SJCRH30 (cell line): ENCODE measurements at regions not wholly inside any gene's neighbourhood (a gene's known extent, or its start where the extent isn't known, plus 50 kb on each side); places are given as distances from the start of the nearest gene placed in this dataset.

Experiments used
- DNase-seq, 2 experiments: peaks; one replicate each; pipeline ENCODE4 v3.0.0-alpha.2; 2015 to 2020
- H3K27ac ChIP-seq: fragments of 250-450 bp; sonication (Bioruptor Pico); 2 replicates; pipeline ENCODE4 v1.5.1; 2020; ENCODE audit warnings: mild to moderate bottlenecking, moderate library complexity
- H3K27me3 ChIP-seq: fragments of 250-450 bp; sonication (Bioruptor Pico); 2 replicates; pipeline ENCODE4 v1.5.1; 2020; ENCODE audit warnings: mild to moderate bottlenecking, moderate library complexity
- H3K36me3 ChIP-seq: fragments of 250-450 bp; sonication (Bioruptor Pico); 2 replicates; pipeline ENCODE4 v1.5.1; 2020; ENCODE audit warnings: mild to moderate bottlenecking, moderate library complexity
- H3K4me1 ChIP-seq: fragments of 250-450 bp; sonication (Bioruptor Pico); 2 replicates; pipeline ENCODE4 v1.5.1; 2020; ENCODE audit warnings: mild to moderate bottlenecking, moderate library complexity
- H3K4me3 ChIP-seq: fragments of 250-450 bp; sonication (Bioruptor Pico); 2 replicates; pipeline ENCODE4 v1.5.1; 2020; ENCODE audit warnings: mild to moderate bottlenecking, moderate library complexity
- H3K9me3 ChIP-seq: fragments of 250-450 bp; sonication (Bioruptor Pico); replicated peaks from 2 replicates; pipeline ENCODE4 v1.5.1; 2020; ENCODE audit warnings: mild to moderate bottlenecking, moderate library complexity

- Histone ChIP-seq H3K27ac (no peak overlapping the region), H3K4me1 (no peaks in the 10 kb centered on the region), H3K36me3 (no peaks in the 10 kb centered on the region), H3K9me3 (no peaks in the 10 kb centered on the region), H3K4me3 (no peak overlapping the region), H3K27me3 (no peaks in the 10 kb centered on the region; the same call in 1 of the 2 replicates)
- no peak for DNase-seq
Measured at GRCh38 chr5:68011259-68011760, 204.2 kb upstream of the PIK3R1 start.

- no peak overlapping the region for H3K4me3 ChIP-seq
- no peaks in the 10 kb centered on the region for H3K9me3 ChIP-seq
- DNase-seq: no peak
- H3K27me3 ChIP-seq: no peaks in the 10 kb centered on the region; the same call in 1 of the 2 replicates
- H3K27ac ChIP-seq: no peak overlapping the region
- H3K4me1 ChIP-seq: no peaks in the 10 kb centered on the region
- H3K36me3 ChIP-seq: no peaks in the 10 kb centered on the region
Measured at GRCh38 chr5:68010740-68011139, 204.8 kb upstream of the PIK3R1 start.

- peak in 1 of 2 experiments; percentile 9 for DNase-seq
- H3K27me3 ChIP-seq: no peaks in the 10 kb centered on the region; the same call in 1 of the 2 replicates
- no peaks in the 10 kb centered on the region for H3K4me1 ChIP-seq
- no peak overlapping the region for H3K27ac ChIP-seq
- no peaks in the 10 kb centered on the region for H3K36me3 ChIP-seq
- no peaks in the 10 kb centered on the region for H3K9me3 ChIP-seq
- no peak overlapping the region for H3K4me3 ChIP-seq
Measured at GRCh38 chr5:68007451-68007850, 208.1 kb upstream of the PIK3R1 start.

GRCh38 chr5:68002836-68003235, 212.7 kb upstream of the PIK3R1 start:
- Histone ChIP-seq H3K27ac (no peak overlapping the region), H3K4me1 (no peaks in the 10 kb centered on the region), H3K36me3 (no peaks in the 10 kb centered on the region), H3K4me3 (no peak overlapping the region), H3K27me3 (no peaks in the 10 kb centered on the region), H3K9me3 (no peaks in the 10 kb centered on the region)
- DNase-seq: no peak

GRCh38 chr5:68000805-68001204, 214.8 kb upstream of the PIK3R1 start:
- Histone ChIP-seq H3K9me3 (no peaks in the 10 kb centered on the region), H3K4me1 (no peaks in the 10 kb centered on the region), H3K27ac (no peak overlapping the region), H3K27me3 (no peaks in the 10 kb centered on the region), H3K36me3 (no peaks in the 10 kb centered on the region), H3K4me3 (no peak overlapping the region)
- DNase-seq: no peak

GRCh38 chr5:67999391-67999790, 216.2 kb upstream of the PIK3R1 start:
- no peak for DNase-seq
- H3K4me3 ChIP-seq: no peak overlapping the region

GRCh38 chr5:67998709-67999261, 216.8 kb upstream of the PIK3R1 start:
- no peaks in the 10 kb centered on the region for H3K9me3 ChIP-seq
- no peaks in the 10 kb centered on the region for H3K4me1 ChIP-seq
- H3K36me3 ChIP-seq: no peaks in the 10 kb centered on the region
- no peak overlapping the region for H3K4me3 ChIP-seq
- DNase-seq: no peak
- no peak overlapping the region for H3K27ac ChIP-seq
- H3K27me3 ChIP-seq: no peaks in the 10 kb centered on the region

More at GRCh38 chr5:67999391-67999790, 216.2 kb upstream of the PIK3R1 start:
- Histone ChIP-seq H3K27ac (no peak overlapping the region), H3K36me3 (no peaks in the 10 kb centered on the region), H3K4me1 (no peaks in the 10 kb centered on the region), H3K27me3 (no peaks in the 10 kb centered on the region), H3K9me3 (no peaks in the 10 kb centered on the region)

GRCh38 chr5:67997892-67998457, 217.6 kb upstream of the PIK3R1 start:
- Histone ChIP-seq H3K27me3 (no peaks in the 10 kb centered on the region), H3K36me3 (no peaks in the 10 kb centered on the region), H3K4me3 (no peak overlapping the region), H3K9me3 (no peaks in the 10 kb centered on the region), H3K27ac (no peak overlapping the region), H3K4me1 (no peaks in the 10 kb centered on the region)
- DNase-seq: no peak

- H3K36me3 ChIP-seq: no peaks in the 10 kb centered on the region
- no peak overlapping the region for H3K27ac ChIP-seq
- H3K4me1 ChIP-seq: no peaks in the 10 kb centered on the region
- H3K4me3 ChIP-seq: no peak overlapping the region
- DNase-seq: no peak
- no peaks in the 10 kb centered on the region for H3K9me3 ChIP-seq
- H3K27me3 ChIP-seq: no peaks in the 10 kb centered on the region
Measured at GRCh38 chr5:67997148-67997547, 218.4 kb upstream of the PIK3R1 start.

- Histone ChIP-seq H3K27me3 (no peaks in the 10 kb centered on the region), H3K36me3 (no peaks in the 10 kb centered on the region), H3K9me3 (no peaks in the 10 kb centered on the region), H3K27ac (no peak overlapping the region), H3K4me3 (no peak overlapping the region), H3K4me1 (no peaks in the 10 kb centered on the region)
- DNase-seq: no peak
Measured at GRCh38 chr5:67996596-67996995, 219.0 kb upstream of the PIK3R1 start.

GRCh38 chr5:67992923-67993322, 222.6 kb upstream of the PIK3R1 start:
- Histone ChIP-seq H3K27me3 (no peaks in the 10 kb centered on the region), H3K9me3 (no peaks in the 10 kb centered on the region), H3K27ac (no peak overlapping the region), H3K36me3 (no peaks in the 10 kb centered on the region), H3K4me3 (no peak overlapping the region), H3K4me1 (no peaks in the 10 kb centered on the region)
- DNase-seq: no peak

- H3K27me3 ChIP-seq: no peaks in the 10 kb centered on the region
- H3K27ac ChIP-seq: no peak overlapping the region
- H3K4me3 ChIP-seq: no peak overlapping the region
- no peaks in the 10 kb centered on the region for H3K36me3 ChIP-seq
- no peak for DNase-seq
- H3K4me1 ChIP-seq: no peaks in the 10 kb centered on the region
- no peaks in the 10 kb centered on the region for H3K9me3 ChIP-seq
Measured at GRCh38 chr5:67989456-67989855, 226.1 kb upstream of the PIK3R1 start.

GRCh38 chr5:67986761-67987160, 228.8 kb upstream of the PIK3R1 start:
- no peak for DNase-seq
- Histone ChIP-seq H3K36me3 (no peaks in the 10 kb centered on the region), H3K27ac (no peak overlapping the region), H3K4me3 (no peak overlapping the region), H3K27me3 (no peaks in the 10 kb centered on the region), H3K9me3 (no peaks in the 10 kb centered on the region), H3K4me1 (no peaks in the 10 kb centered on the region)

- H3K4me3 ChIP-seq: no peak overlapping the region
- no peaks in the 10 kb centered on the region for H3K9me3 ChIP-seq
- H3K36me3 ChIP-seq: no peaks in the 10 kb centered on the region
- H3K4me1 ChIP-seq: no peaks in the 10 kb centered on the region
- no peaks in the 10 kb centered on the region for H3K27me3 ChIP-seq
- no peak overlapping the region for H3K27ac ChIP-seq
- DNase-seq: no peak
Measured at GRCh38 chr5:67985686-67986387, 229.7 kb upstream of the PIK3R1 start.

GRCh38 chr5:67984546-67984945, 231.0 kb upstream of the PIK3R1 start:
- Histone ChIP-seq H3K27me3 (no peaks in the 10 kb centered on the region), H3K27ac (no peak overlapping the region), H3K9me3 (no peaks in the 10 kb centered on the region), H3K4me1 (no peaks in the 10 kb centered on the region), H3K4me3 (no peak overlapping the region), H3K36me3 (no peaks in the 10 kb centered on the region)
- no peak for DNase-seq
